Hippocampal formation (tissue), 2 donors: ENCODE measurements at regions not wholly inside any gene's neighbourhood (a gene's known extent, or its start where the extent isn't known, plus 50 kb on each side); places are given as distances from the start of the nearest gene placed in this dataset.
A peak's percentile ranks its signal among the peaks of the same experiment; 100 is the strongest.

Experiments used
- DNase-seq, 2 donors: peaks; one replicate each; lab custom pipeline; 2025; lab: John Stamatoyannopoulos, UW

DNA sequence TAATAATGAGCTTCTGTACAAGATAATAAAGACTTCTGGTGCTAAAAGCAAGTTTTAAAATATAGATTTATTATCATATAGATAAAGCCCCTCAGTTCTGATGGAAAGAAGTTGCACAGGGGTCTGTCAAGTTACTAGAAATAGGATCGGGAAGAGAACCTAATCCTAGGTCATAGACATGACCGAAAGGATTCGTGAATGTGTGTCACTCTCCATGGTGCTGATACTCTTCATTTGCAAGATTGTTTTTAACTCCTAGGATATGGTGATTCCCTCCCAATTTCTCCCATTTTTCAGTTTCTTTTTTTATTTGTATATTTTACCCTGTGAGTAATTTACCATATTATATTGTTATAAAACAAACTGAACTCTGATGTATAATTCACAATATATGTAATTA lies 58.9 kb upstream of the CTNNA2 start:
- no peak for DNase-seq

GRCh38 chr2:79452651-79453050 lies 60.2 kb upstream of the CTNNA2 start:
- DNase-seq, result no peak

DNA sequence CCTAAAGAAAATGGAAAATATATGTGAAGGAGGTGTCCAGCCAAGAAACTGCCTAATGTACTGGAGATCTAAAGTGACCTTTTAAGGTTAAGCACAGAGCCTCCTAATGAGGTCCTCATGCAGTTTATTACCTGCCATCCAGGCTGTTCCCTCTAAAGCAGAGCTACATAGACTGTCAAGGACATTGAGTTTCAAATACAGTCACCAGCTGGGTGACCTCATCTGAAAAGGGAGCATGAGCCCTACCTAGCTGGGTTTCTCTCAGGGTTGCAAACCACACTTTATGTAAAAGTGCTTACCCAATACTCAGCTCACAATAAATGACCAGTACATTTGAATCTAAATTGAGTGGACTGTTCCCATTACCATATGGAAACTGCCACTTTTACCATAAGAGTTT lies 65.4 kb upstream of the CTNNA2 start:
- no peak for DNase-seq

DNA sequence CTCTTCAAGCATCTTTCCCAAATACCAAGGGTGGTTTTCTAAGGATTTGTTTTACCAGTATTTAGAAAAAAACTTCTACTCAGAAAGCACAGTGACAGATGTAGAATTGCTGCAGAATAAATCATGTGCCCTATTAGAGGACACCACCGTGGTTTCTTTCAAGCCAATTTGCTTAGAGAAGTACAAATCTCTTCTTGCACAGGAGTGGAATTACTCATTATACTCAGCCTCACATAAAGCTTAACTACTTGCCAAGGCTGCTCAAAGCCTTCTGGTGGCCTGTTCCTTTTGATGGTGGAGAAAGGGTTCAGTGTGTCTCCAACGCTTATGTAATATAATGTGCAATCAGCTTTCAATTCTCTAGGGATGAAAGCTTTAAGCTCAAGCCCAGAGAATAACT lies 66.5 kb upstream of the CTNNA2 start:
- DNase-seq, result peak in 1 of 2 donors; percentile 15

DNA sequence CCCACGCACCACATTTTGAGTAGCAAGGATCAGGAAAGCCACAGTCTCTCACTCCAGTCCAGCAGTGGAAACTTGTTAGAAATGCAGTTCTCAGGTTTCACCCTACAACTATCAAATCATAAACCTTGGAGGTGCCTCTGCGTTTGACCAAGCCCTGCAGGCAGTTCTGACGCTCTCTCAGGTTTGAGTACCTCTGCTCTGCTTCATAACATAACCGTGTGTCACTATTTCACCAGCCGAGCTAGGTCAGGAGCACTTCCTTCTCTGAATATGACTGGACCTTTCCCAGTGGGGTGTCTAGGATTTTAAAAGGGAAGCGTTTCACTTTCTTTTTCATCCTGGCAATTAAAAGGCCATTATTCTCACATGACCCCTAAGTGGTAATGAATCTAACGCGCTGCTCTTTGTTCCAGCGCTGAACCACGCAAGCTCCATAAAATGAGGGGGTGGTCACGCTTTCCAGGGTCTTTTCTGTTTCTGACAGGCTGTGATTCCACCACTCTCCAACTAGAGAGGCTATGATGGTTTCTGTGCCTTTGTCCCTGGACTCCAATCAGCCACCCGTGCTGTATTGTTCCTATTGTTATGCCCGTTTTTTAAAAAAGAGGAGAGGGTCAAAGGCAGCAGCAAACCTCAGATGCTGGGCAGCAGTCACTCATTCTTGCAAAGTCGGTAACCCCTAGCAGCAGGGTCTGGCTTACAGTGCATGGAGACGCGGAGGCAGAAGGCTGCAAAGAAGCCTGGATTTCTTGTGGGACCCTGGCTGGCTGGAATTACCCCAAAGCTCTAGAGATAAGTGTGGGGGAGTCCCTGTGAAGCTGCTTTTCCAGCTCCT lies 75.2 kb upstream of the CTNNA2 start:
- no peak for DNase-seq

DNA sequence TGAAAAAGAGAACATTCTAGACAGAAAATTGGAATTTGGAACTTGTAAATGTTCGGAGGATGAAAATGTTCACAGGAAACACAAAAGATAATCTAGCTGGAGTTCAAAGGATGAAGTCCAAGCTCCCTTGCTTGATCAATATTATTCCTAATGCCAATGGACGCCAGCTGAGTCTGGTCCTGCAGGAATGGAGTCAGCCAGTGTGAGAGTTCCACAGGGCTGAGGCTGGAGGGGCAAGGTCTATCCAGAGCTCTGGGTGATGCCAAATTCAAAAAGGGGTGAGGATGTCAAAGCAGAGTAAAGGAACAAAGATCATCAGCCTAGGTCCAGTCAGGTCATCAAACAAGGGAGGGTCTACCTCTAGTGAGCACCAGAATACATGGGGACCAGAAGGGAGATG lies 78.5 kb upstream of the CTNNA2 start:
- no peak for DNase-seq

GRCh38 chr2:79432731-79433146 lies 80.1 kb upstream of the CTNNA2 start:
- peak; percentile 33 to 73 for DNase-seq

DNA sequence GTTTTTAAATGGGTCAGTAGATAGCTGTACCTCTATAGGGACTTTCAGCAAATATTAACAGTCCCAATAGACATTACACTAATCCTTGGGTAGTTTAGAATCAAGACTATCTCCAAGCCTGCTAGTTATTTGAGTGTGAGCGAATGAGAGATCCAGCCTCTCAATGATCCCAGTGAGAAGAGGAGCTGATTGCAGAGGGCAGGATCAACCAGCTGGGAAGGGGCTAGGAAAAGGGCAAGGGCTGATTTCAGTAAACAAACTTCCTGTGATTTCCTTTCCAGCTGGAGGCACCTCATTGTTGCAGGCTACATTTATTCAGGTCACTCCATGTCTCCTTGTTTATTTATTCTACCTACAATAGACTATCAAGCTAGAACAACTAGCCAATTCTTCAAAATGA lies 84.1 kb upstream of the CTNNA2 start:
- no peak for DNase-seq

DNA sequence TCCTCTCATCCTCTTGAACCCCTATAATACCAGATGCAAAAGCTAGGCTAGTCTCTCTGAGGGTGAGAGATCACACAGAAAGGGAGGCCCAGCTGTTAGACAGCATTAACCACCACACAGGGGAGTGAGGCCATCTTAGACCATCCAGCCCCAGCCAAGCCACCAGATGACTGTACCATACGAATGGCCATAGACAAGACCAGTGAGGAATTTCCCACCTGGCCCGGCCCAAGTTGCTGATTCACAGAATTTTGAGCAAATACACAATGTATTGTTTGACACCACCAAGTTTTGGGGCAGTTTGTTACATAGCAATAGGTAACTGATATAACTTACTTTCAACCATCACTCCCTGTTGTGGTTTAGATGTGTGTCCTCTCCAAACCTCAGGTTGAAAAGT lies 98.2 kb upstream of the CTNNA2 start:
- DNase-seq, result no peak

DNA sequence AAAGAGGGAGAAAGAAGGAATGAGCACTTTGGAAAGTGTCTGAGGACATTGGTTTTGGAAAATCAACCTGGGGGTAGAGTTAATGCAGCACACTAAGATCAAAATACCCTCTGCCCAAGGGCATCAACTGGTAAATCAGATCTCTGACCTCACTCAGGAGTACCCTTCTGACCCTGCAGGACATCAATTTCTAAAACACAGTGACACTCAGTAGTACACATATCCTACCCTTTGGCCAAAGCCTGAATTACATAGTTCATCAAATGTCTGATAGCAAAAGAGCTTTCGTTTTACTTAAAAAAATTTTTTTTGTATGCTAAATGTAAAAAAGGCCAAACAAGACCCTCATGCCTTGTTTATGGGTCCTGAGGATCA lies 118.4 kb upstream of the CTNNA2 start:
- no peak for DNase-seq

DNA sequence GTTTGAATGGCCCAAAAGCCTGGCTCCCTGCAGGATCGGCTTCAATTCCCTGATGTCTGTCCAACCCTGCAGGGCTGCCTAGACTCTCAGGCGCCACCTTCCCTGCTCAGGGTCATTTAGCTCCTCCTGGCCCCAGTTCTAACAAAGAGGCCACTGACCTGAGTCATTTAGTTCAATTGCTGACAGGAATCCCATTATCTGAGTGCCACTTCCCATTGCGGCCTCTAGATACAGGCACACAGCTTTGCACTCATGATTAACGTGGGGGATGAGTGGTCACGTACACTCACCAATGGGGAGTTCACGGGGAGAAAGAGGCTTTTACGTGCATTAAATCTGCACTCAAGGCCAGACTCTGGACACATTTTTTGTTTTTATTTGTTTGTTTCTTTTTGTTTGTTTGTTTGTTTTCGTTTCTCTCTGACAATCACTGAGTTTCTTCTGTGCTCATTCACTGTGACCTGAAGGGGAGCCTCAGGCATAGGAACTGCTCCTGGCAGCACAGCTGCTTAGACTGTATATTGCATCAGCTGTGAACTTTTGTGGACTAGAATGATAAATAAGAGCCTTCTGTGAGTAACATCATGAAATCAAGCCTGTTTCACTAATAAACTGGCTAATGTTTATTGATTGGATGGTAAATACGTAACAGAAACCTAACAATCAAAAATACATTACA lies 118.9 kb upstream of the CTNNA2 start:
- peak in 1 of 2 donors; percentile 24 for DNase-seq

DNA sequence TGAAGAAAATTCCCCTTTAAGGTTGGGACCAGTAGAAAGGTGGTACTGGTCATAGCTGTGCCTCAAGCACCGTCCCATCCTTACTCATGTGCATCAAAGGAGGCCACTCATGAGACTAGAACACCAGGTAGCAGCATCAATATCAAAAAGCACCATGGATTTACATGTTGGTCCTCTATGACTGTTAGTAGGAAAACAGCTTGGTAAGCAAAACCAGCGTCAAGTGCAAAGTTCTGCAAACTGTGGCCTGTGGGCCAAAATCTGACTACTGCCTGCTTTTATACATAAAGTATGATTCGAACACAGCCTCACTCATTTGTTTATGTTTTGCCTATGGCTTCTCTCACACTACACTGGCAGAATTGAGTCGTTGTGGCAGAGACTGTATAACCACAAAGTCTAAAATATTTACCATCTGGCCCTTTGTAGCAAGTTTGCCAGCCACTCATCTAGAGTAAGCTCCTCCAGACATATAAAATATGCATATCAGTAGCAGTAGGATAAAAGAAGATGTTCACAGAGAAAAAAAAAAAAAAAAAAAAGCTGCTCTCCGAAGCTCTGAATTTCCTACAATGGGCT lies 119.7 kb upstream of the CTNNA2 start:
- DNase-seq, result no peak

GRCh38 chr2:79389481-79389880 lies 123.4 kb upstream of the CTNNA2 start:
- DNase-seq, result no peak

DNA sequence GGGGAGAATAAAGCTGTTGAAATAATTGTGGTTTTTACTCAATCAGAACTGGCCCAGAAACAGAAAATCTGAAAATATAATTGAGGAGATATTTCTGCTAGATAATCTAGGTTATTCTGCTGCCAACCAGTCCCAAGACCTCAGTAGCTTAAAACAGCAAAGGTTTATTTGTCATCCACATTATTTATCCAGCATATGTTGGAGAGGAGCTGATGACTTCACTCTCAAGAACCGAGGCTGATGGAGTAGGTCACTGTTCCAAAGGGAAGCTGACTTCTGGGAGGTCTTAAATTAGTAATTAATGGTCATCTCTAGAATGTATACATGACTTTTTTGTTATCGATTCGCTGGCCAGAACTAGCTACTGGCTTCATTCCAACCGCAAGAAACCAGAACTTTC lies 124.8 kb upstream of the CTNNA2 start:
- no peak for DNase-seq

GRCh38 chr2:79387431-79387830 lies 125.4 kb upstream of the CTNNA2 start:
- DNase-seq, result peak in 1 of 2 donors; percentile 17

DNA sequence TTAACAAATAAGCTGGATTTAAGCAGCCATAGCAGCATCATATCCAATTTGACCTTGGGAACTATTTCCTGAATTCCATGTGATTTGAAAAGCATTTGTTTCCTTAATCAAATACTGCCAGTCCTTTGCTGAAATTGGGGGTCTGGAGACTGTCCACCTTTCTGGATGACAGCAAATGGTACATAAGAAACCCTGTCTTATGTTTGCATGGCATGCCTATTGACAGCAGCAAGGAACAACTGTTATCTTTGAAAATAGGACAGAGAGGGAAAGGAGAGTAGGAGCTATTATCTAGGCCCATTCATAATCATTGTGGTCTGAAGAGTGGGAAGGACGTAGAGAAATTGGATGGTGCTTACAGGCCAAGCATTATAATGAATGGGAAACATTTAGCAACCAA lies 129.2 kb upstream of the CTNNA2 start:
- DNase-seq, result no peak

GRCh38 chr2:79375817-79376216 lies 137.0 kb upstream of the CTNNA2 start:
- DNase-seq, result no peak

- DNase-seq, result no peak
Measured at GRCh38 chr2:79373358-79374130, 139.3 kb upstream of the CTNNA2 start.

- DNase-seq, result peak in 1 of 2 donors; percentile 25
Measured at GRCh38 chr2:79370976-79371538, 141.8 kb upstream of the CTNNA2 start.

DNA sequence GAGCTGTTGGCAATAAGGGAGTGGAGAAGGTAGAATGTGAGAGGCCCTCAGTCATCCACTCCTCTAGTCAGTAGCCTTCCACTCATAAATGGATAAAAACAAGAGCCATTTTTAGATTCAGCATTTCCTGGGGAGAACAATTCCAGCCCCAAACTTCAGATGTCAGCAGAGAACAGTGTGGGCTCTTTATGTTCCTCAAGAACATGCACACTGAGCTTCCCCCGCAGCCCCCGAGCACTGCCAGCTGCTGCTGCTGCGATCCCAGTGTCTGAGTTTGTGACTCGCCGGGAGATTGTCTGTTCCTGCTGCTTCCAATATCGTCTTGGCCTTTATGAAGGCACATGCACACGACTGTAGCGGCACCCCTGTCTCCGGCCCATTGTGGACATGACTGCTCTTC lies 143.7 kb upstream of the CTNNA2 start:
- DNase-seq, result peak in 1 of 2 donors; percentile 51

GRCh38 chr2:79368116-79368630 lies 144.7 kb upstream of the CTNNA2 start:
- DNase-seq, result no peak

DNA sequence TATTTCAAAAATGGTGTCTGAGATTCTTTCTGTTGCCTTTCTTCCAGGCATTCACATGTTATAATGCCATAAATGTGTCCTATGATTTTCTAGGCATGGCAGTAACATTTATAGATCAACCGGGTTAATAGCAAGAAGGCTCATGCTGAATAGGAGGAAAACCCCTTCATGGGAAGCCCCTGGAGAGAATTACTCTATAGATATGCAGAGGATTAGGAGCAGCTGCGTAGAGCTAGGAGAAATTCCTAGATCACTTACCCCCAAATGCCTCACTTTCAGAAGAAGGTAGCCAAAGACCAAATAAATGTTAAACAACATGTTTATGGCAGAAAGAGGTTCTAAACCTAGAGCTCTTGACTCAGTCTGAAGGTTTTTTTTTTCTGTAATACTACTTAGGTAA lies 153.4 kb upstream of the CTNNA2 start:
- no peak for DNase-seq
